Endothelial cell of umbilical vein (primary cell): ENCODE measurements at regions not wholly inside any gene's neighbourhood (a gene's known extent, or its start where the extent isn't known, plus 50 kb on each side); places are given as distances from the start of the nearest gene placed in this dataset.

Experiments
- BruUV-seq: library from RNA; stranded (reverse); fragments of 400-500 nt; replicated peaks from 2 replicates; lab custom pipeline; 2021; lab: Mats Ljungman, UMichigan
- CTCF ChIA-PET: fragments of 300-600, 350-600 bp; sonication (Branson Sonifier 250); formaldehyde crosslinking; loops from one replicate; lab custom pipeline; 2021; ENCODE audit warnings: antibody characterized with exemption, inconsistent platforms; lab: Charles Lee
- POLR2A ChIA-PET: fragments of 300-600, 350-600 bp; sonication (Branson Sonifier 250); formaldehyde crosslinking; loops from one replicate; lab custom pipeline; 2021; ENCODE audit warnings: antibody characterized with exemption, inconsistent platforms; lab: Charles Lee
- DNase-seq: peaks from one replicate; pipeline ENCODE4 v3.0.0-alpha.2; 2011; ENCODE audit warnings: low read depth, low spot score
- FAIRE-seq: peaks from 2 replicates; lab custom pipeline; 2011; peaks lifted over from hg19 to GRCh38; lab: Jason Lieb, UNC
- H2AFZ ChIP-seq: 2 replicates; pipeline ENCODE4 v1.6.0; 2012; ENCODE audit warnings: low read depth, low read length, control low read depth, inconsistent platforms
- H3K27ac ChIP-seq: 2 replicates; pipeline ENCODE4 v1.5.1; 2011; ENCODE audit warnings: low read depth, mild to moderate bottlenecking, control low read depth, low read length, moderate library complexity; ENCODE audit not compliant: insufficient read depth
- H3K27me3 ChIP-seq, 2 experiments: 2 replicates each; pipeline versions ENCODE4 v1.6.0 to v1.6.1; 2011; ENCODE audit warnings: low read length in 2 of 2, mixed read lengths in 1 of 2; ENCODE audit not compliant: control insufficient read depth in 2 of 2, insufficient read depth in 2 of 2
- H3K36me3 ChIP-seq, 2 experiments: 2 replicates in 1 of 2; 3 replicates in 1 of 2; pipeline ENCODE4 v1.5.1; 2011; ENCODE audit warnings: low read length in 2 of 2, mild to moderate bottlenecking in 1 of 2, moderate library complexity in 1 of 2; ENCODE audit not compliant: control insufficient read depth in 2 of 2, insufficient read depth in 2 of 2; ENCODE audit errors: extremely low read depth in 1 of 2
- H3K4me1 ChIP-seq: 3 replicates; pipeline ENCODE4 v1.5.1; 2011; ENCODE audit warnings: mild to moderate bottlenecking, low read length; ENCODE audit not compliant: control insufficient read depth, insufficient read depth; ENCODE audit errors: extremely low read depth
- H3K4me2 ChIP-seq: 2 replicates; pipeline ENCODE4 v1.6.1; 2011; ENCODE audit warnings: low read length, control low read depth, mixed read lengths; ENCODE audit not compliant: insufficient read depth
- H3K4me3 ChIP-seq, 3 experiments: fragments of 200-600 bp in 1 of 3; sonication (generic), shearing (Covaris generic) in 1 of 3; replicated peaks in 1 of 3; 2 replicates each; pipeline ENCODE4 v1.5.1; 2011 to 2016; ENCODE audit warnings: control low read depth in 3 of 3, low read length in 3 of 3, mild to moderate bottlenecking in 2 of 3, inconsistent platforms in 1 of 3, low read depth in 1 of 3, moderate library complexity in 1 of 3; ENCODE audit not compliant: insufficient read depth in 1 of 3
- H3K79me2 ChIP-seq: 2 replicates; pipeline ENCODE4 v1.6.0; 2012; ENCODE audit warnings: low read length, inconsistent platforms; ENCODE audit not compliant: control insufficient read depth, insufficient read depth
- H3K9ac ChIP-seq: replicated peaks from 2 replicates; pipeline ENCODE3; 2011; ENCODE audit warnings: low read length, control low read depth; ENCODE audit not compliant: insufficient read depth; ENCODE audit errors: extremely low read depth
- H3K9me1 ChIP-seq: replicated peaks from 3 replicates; pipeline ENCODE4 v1.6.0; 2011; ENCODE audit warnings: mild to moderate bottlenecking, low read length; ENCODE audit not compliant: control insufficient read depth, insufficient read depth; ENCODE audit errors: extremely low read depth
- H3K9me3 ChIP-seq: replicated peaks from 2 replicates; pipeline ENCODE4 v1.5.1; 2012; ENCODE audit warnings: low read length, inconsistent platforms; ENCODE audit not compliant: control insufficient read depth, insufficient read depth
- H4K20me1 ChIP-seq: replicated peaks from 2 replicates; pipeline ENCODE3; 2011; ENCODE audit warnings: mild to moderate bottlenecking, low read length; ENCODE audit not compliant: control insufficient read depth, insufficient read depth; ENCODE audit errors: extremely low read depth
- EZH2 ChIP-seq: IDR thresholded peaks from 2 replicates; pipeline ENCODE4 v1.6.1; 2012; ENCODE audit warnings: borderline replicate concordance, low read depth, mild to moderate bottlenecking, moderate library complexity, low read length, inconsistent platforms; ENCODE audit not compliant: severe bottlenecking
- FOS ChIP-seq: IDR thresholded peaks from 2 replicates; pipeline ENCODE4 v1.6.1; 2011; ENCODE audit warnings: mild to moderate bottlenecking, low read length, moderate library complexity, borderline replicate concordance; ENCODE audit not compliant: insufficient read depth
- GATA2 ChIP-seq: IDR thresholded peaks from 2 replicates; pipeline ENCODE4 v1.7.0; 2011; ENCODE audit warnings: low read depth, mild to moderate bottlenecking, moderate library complexity, mixed read lengths, low read length; ENCODE audit not compliant: insufficient read length, insufficient read depth
- JUN ChIP-seq: IDR thresholded peaks from 2 replicates; pipeline ENCODE4 v1.6.1; 2011; ENCODE audit warnings: borderline replicate concordance, low read depth; ENCODE audit not compliant: insufficient read length, insufficient read depth
- MYC ChIP-seq: IDR thresholded peaks from one replicate; pipeline ENCODE4 v1.6.1; 2011; ENCODE audit warnings: mild to moderate bottlenecking, low read depth, low read length
- POLR2A ChIP-seq: IDR thresholded peaks from 2 replicates; pipeline ENCODE4 v1.6.1; 2012; ENCODE audit warnings: low read depth, mild to moderate bottlenecking, control low read depth, low read length
- POLR2AphosphoS5 ChIP-seq: IDR thresholded peaks from 2 replicates; pipeline ENCODE4 v1.6.1; 2012; ENCODE audit warnings: low read depth, mild to moderate bottlenecking, control low read depth, low read length, moderate library complexity; ENCODE audit not compliant: insufficient read depth
- dilution Hi-C: fragments of 300-500 bp; cut with MboI; formaldehyde crosslinking; loops from one replicate; pipeline ENCODE4 v1.15.0; 2019; ENCODE audit warnings: low sequenced_read_pairs; ENCODE audit not compliant: extremely low pct_ligation_motif_present
- intact Hi-C: fragments of 100-400 bp; cut with micrococcal nuclease; formaldehyde crosslinking; loops from one replicate; pipeline ENCODE4 v1.10.0; 2022
- TF ChIP-seq, protein P1 (sequence below): IDR thresholded peaks from 2 replicates; pipeline ENCODE4 v1.6.1; 2011; ENCODE audit not compliant: insufficient read depth, insufficient read length
- TF ChIP-seq, protein P2 (sequence below), 2 donors: IDR thresholded peaks; 1 replicate in 1 of 2; 2 replicates in 1 of 2; pipeline ENCODE4 v1.5.1; 2011; ENCODE audit warnings: low read length in 2 of 2, mild to moderate bottlenecking in 2 of 2, moderate library complexity in 2 of 2, control low read depth in 1 of 2, inconsistent platforms in 1 of 2, low read depth in 1 of 2; ENCODE audit not compliant: insufficient read depth in 1 of 2; ENCODE audit errors: extremely low read depth in 1 of 2

GRCh38 chr4:11622961-11623725, 194.4 kb upstream of the HS3ST1 start:
- TF ChIP-seq, protein P1, sequence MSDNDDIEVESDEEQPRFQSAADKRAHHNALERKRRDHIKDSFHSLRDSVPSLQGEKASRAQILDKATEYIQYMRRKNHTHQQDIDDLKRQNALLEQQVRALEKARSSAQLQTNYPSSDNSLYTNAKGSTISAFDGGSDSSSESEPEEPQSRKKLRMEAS = no peak
- TF ChIP-seq POLR2AphosphoS5 = no peak
- no peak for TF ChIP-seq EZH2
- TF ChIP-seq, protein P2, sequence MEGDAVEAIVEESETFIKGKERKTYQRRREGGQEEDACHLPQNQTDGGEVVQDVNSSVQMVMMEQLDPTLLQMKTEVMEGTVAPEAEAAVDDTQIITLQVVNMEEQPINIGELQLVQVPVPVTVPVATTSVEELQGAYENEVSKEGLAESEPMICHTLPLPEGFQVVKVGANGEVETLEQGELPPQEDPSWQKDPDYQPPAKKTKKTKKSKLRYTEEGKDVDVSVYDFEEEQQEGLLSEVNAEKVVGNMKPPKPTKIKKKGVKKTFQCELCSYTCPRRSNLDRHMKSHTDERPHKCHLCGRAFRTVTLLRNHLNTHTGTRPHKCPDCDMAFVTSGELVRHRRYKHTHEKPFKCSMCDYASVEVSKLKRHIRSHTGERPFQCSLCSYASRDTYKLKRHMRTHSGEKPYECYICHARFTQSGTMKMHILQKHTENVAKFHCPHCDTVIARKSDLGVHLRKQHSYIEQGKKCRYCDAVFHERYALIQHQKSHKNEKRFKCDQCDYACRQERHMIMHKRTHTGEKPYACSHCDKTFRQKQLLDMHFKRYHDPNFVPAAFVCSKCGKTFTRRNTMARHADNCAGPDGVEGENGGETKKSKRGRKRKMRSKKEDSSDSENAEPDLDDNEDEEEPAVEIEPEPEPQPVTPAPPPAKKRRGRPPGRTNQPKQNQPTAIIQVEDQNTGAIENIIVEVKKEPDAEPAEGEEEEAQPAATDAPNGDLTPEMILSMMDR (IDR thresholded peaks at IDR 0.05; ENCODE audit: extremely low read depth in 1 of 2, insufficient read depth in 1 of 2, low read depth in 1 of 2, low read length in 2 of 2) = no peak
- no peak for TF ChIP-seq GATA2
- no peak for TF ChIP-seq MYC
- TF ChIP-seq POLR2A = no peak
- TF ChIP-seq FOS = no peak
- no peak for TF ChIP-seq JUN
- Histone ChIP-seq H3K4me1 (peaks cover 10% of the 10 kb centered on the region), H3K79me2 (no peaks in the 10 kb centered on the region), H3K4me2 (no peak overlapping the region), H3K9me1 (no peaks in the 10 kb centered on the region), H3K4me3 (no peak overlapping the region), H3K36me3 (no peaks in the 10 kb centered on the region), H2AFZ (no peak overlapping the region), H3K27me3 (no peaks in the 10 kb centered on the region), H3K27ac (no peak overlapping the region), H3K9me3 (no peaks in the 10 kb centered on the region), H3K9ac (no peak overlapping the region), H4K20me1 (no peaks in the 10 kb centered on the region)
- ChIA-PET CTCF (interaction anchor here (0.7 to 3.1 kb wide), 13 partner anchors 9 to 228 kb away, joined by 3 to 12 read pairs (median 4); partner anchors contain the start of gene HS3ST1), POLR2A (no interaction called here)
- no TSS peak for BruUV-seq
- dilution Hi-C loops = no loop called here
- DNase-seq (no peak), FAIRE-seq (peak; percentile 42)
- intact Hi-C loops = loop anchor here (5.0 to 10.0 kb wide), 3 partner anchors 99 to 1041 kb away; no protein-coding TSS in a partner anchor
